K562 (cell line): ENCODE measurements at regions not wholly inside any gene's neighbourhood (a gene's known extent, or its start where the extent isn't known, plus 50 kb on each side); places are given as distances from the start of the nearest gene placed in this dataset.

Experiments used
- ATAC-seq: fragments of 200-7000 bp; cut with Tn5 transposase; 3 replicates; pipeline ENCODE4 v1.9.1; 2020; ENCODE audit warnings: moderate library complexity
- BruUV-seq: library from RNA; stranded (reverse); fragments of 400-500 nt; replicated peaks from 2 replicates; lab custom pipeline; 2021; lab: Mats Ljungman, UMichigan
- CTCF ChIA-PET: fragments of 300-600 bp; formaldehyde crosslinking; extraction: SDS; loops from one replicate; lab custom pipeline; 2021; ENCODE audit warnings: low intra/inter-chr PET ratio; lab: Yijun Ruan, JAX
- POLR2A ChIA-PET: fragments of 300-600, 350-650 bp; sonication (Branson Sonifier 250); formaldehyde crosslinking; extraction: SDS; loops from one replicate; lab custom pipeline; 2021; ENCODE audit warnings: antibody characterized with exemption, inconsistent platforms; lab: Yijun Ruan, JAX
- DNase-seq, 4 experiments: peaks; one replicate each; pipeline versions ENCODE4 v3.0.0 to v3.0.0-alpha.2; 2011 to 2018; ENCODE audit warnings: low spot score in 3 of 4, mixed read lengths in 3 of 4; ENCODE audit errors: extremely low read depth in 1 of 4
- FAIRE-seq: peaks from 2 replicates; lab custom pipeline; 2011; peaks lifted over from hg19 to GRCh38; lab: Jason Lieb, UNC
- H2AFZ ChIP-seq: 2 replicates; pipeline ENCODE4 v1.6.0; 2011; ENCODE audit warnings: low read depth, low read length, control low read depth, inconsistent platforms
- H3K27ac ChIP-seq: fragments of 200-600 bp; 3 replicates; pipeline ENCODE4 v1.8.0; 2011; ENCODE audit warnings: low read depth, mild to moderate bottlenecking, control low read depth, inconsistent platforms, low read length, moderate library complexity, mixed read lengths; ENCODE audit errors: extremely low read depth
- H3K27me3 ChIP-seq, 2 experiments: fragments of 300-600 bp in 1 of 2; 2 replicates in 1 of 2; 3 replicates in 1 of 2; pipeline versions ENCODE4 v1.6.0 to v1.8.0; 2011; ENCODE audit warnings: inconsistent platforms in 2 of 2, low read length in 2 of 2, mild to moderate bottlenecking in 1 of 2, mixed read lengths in 1 of 2, moderate library complexity in 1 of 2; ENCODE audit not compliant: control insufficient read depth in 2 of 2, insufficient read depth in 2 of 2
- H3K36me3 ChIP-seq: fragments of 300-600 bp; 3 replicates; pipeline ENCODE4 v1.8.0; 2011; ENCODE audit warnings: mild to moderate bottlenecking, low read length, inconsistent platforms; ENCODE audit not compliant: control insufficient read depth, insufficient read depth
- H3K4me1 ChIP-seq, 2 experiments: fragments of 200-600 bp in 1 of 2; replicated peaks in 1 of 2; 2 replicates in 1 of 2; 3 replicates in 1 of 2; pipeline versions ENCODE4 v1.5.1 to v1.8.0; 2011; ENCODE audit warnings: inconsistent platforms in 2 of 2, low read length in 2 of 2, mild to moderate bottlenecking in 1 of 2, mixed read lengths in 1 of 2, moderate library complexity in 1 of 2; ENCODE audit not compliant: control insufficient read depth in 2 of 2, insufficient read depth in 2 of 2
- H3K4me2 ChIP-seq: 2 replicates; pipeline ENCODE4 v1.6.1; 2011; ENCODE audit warnings: low read length, control low read depth, inconsistent platforms, mixed read lengths; ENCODE audit not compliant: insufficient read depth
- H3K4me3 ChIP-seq: fragments of 200-600 bp; sonication (generic), shearing (Covaris generic); 2 replicates; pipeline ENCODE4 v1.5.1; 2016; ENCODE audit warnings: control low read depth, inconsistent platforms
- H3K79me2 ChIP-seq: fragments of 200-600 bp; 3 replicates; pipeline ENCODE4 v1.8.0; 2011; ENCODE audit warnings: low read length, inconsistent platforms; ENCODE audit not compliant: control insufficient read depth, insufficient read depth
- H3K9ac ChIP-seq, 2 experiments: 2 replicates each; pipeline versions ENCODE4 v1.6.0 to v1.6.1; 2011; ENCODE audit warnings: low read depth in 2 of 2, low read length in 2 of 2, control low read depth in 1 of 2, inconsistent platforms in 1 of 2, mild to moderate bottlenecking in 1 of 2, mixed read lengths in 1 of 2; ENCODE audit not compliant: insufficient read depth in 1 of 2
- H3K9me1 ChIP-seq: one replicate; pipeline ENCODE4 v1.6.0; 2011; ENCODE audit warnings: inconsistent platforms, mild to moderate bottlenecking, low read length, moderate library complexity; ENCODE audit not compliant: control insufficient read depth, insufficient read depth
- H3K9me3 ChIP-seq: replicated peaks from 2 replicates; pipeline ENCODE4 v1.5.1; 2011; ENCODE audit warnings: low read depth, low read length, inconsistent platforms; ENCODE audit not compliant: control insufficient read depth, insufficient read depth
- H4K20me1 ChIP-seq: replicated peaks from 2 replicates; pipeline ENCODE4 v1.6.1; 2011; ENCODE audit warnings: low read length, inconsistent platforms, mixed read lengths; ENCODE audit not compliant: control insufficient read depth, insufficient read depth
- BCOR ChIP-seq: fragments of 450-650 bp; IDR thresholded peaks from 2 replicates; pipeline ENCODE4 v1.6.1; 2016
- CREM ChIP-seq: IDR thresholded peaks from 2 replicates; pipeline ENCODE4 v1.6.1; 2014; ENCODE audit warnings: antibody characterized with exemption, low read depth
- GATAD2B ChIP-seq: fragments of 450-650 bp; IDR thresholded peaks from 2 replicates; pipeline ENCODE4 v1.6.1; 2017; ENCODE audit warnings: mild to moderate bottlenecking, borderline replicate concordance
- RAD21 ChIP-seq, 2 experiments: fragments of 250-450 bp in 1 of 2; fragments of 450-650 bp in 1 of 2; sonication (Bioruptor Pico) in 1 of 2; formaldehyde crosslinking in 1 of 2; IDR thresholded peaks in 1 of 2; conservative IDR thresholded peaks in 1 of 2; 2 replicates each; pipeline versions ENCODE4 v1.4.0 to v1.8.0; 2020 to 2022; ENCODE audit warnings: mild to moderate bottlenecking in 2 of 2, moderate library complexity in 1 of 2
- SRSF3 ChIP-seq: fragments of 200-400 bp; formaldehyde crosslinking; IDR thresholded peaks from 2 replicates; pipeline ENCODE4 v1.6.1; 2016; ENCODE audit warnings: mild to moderate bottlenecking, low read length, moderate library complexity; ENCODE audit not compliant: insufficient read depth
- ZNF232 ChIP-seq: sonication (generic); formaldehyde crosslinking; IDR thresholded peaks from 2 replicates; pipeline ENCODE4 v1.8.0; 2022; ENCODE audit warnings: mild to moderate bottlenecking, missing genetic modification reagents
- ZNF584 ChIP-seq: fragments of 200-800 bp; sonication (Bioruptor generic); IDR thresholded peaks from 2 replicates; pipeline ENCODE4 v1.6.1; 2016; ENCODE audit warnings: low read depth, mild to moderate bottlenecking, missing genetic modification characterization, missing compliant biosample characterization
- ZNF764 ChIP-seq: fragments of 250-450 bp; sonication (Bioruptor Pico); IDR thresholded peaks from 2 replicates; pipeline ENCODE4 v1.4.0; 2020; ENCODE audit warnings: low read depth, mild to moderate bottlenecking, moderate library complexity
- WGBS: fragments of 100-300 bp; shearing (Covaris generic); methylation state at CpG from one replicate; pipeline ENCODE4 v1.1.6; 2016; ENCODE audit warnings: low coverage, mixed read lengths; ENCODE audit not compliant: insufficient coverage; ENCODE audit errors: missing lambda C conversion rate; 5-methylcytosine and 5-hydroxymethylcytosine counted together
- in situ Hi-C: fragments of 300-500 bp; cut with MboI; formaldehyde crosslinking; loops from 4 replicates; pipeline ENCODE4 v1.15.0; 2018; ENCODE audit warnings: inconsistent platforms, mixed read lengths
- intact Hi-C: fragments of 100-400 bp; cut with micrococcal nuclease; formaldehyde crosslinking; loops from 2 replicates; pipeline ENCODE4 v1.14.2; 2022
- TF ChIP-seq, protein P1 (sequence below): fragments of 250-450 bp; sonication (Bioruptor Pico); IDR thresholded peaks from 2 replicates; pipeline ENCODE4 v1.4.0; 2020; ENCODE audit warnings: mild to moderate bottlenecking, moderate library complexity, borderline replicate concordance
- TF ChIP-seq, protein P2 (sequence below): fragments of 450-650 bp; formaldehyde crosslinking; IDR thresholded peaks from 2 replicates; pipeline ENCODE4 v1.4.0; 2020; ENCODE audit warnings: mild to moderate bottlenecking, moderate library complexity
- TF ChIP-seq, protein P3 (sequence below): fragments of 150-350 bp; IDR thresholded peaks from 2 replicates; pipeline ENCODE4 v1.6.1; 2014; ENCODE audit warnings: low read depth, mild to moderate bottlenecking, low read length, borderline replicate concordance

DNA sequence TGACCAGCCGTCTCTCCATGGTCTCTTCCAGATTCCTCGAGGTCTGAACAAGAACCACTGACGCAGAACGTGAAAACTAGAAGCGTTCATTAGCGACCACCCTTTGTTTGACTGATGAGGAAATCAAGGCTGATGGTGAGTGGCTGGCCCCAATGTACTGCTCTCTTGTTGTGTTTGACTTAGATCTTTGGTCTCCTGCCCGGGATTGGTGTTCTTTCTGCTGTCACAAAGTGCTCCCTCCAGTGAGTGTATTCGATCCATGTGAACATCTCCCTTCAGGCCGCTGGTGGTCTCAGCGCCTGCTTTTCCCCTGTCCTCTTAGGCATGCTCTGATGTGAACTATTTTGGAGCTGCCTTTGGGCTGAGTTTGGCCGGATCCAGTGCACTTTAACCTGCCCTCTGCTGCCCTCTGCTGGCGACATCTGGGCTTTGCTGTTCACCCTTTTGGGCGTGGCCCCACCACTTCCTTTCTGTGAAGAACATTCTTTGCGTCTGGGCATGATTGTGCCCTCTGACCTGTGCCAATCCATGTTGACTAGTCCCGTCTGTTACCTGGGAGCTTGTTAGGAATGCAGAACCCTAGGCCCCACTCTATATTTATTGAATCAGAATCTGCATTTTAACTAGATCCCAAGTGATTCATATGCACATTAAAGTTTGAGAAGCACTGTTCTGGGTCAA lies 279.1 kb downstream of the TTC6 start:
- no peaks in the 10 kb centered on the region for H4K20me1 ChIP-seq
- H3K9me1 ChIP-seq = no peaks in the 10 kb centered on the region
- FAIRE-seq (peak; percentile 83), DNase-seq (peak; percentile 62 to 72 (median 69)), ATAC-seq (peak; percentile 95)
- no peaks in the 10 kb centered on the region for H3K9me3 ChIP-seq
- no peaks in the 10 kb centered on the region; a peak in 1 of 5 replicates for H3K4me1 ChIP-seq
- BruUV-seq = no TSS peak
- intact Hi-C loops = loop anchor here (1.0 kb wide), 2 partner anchors 165 to 628 kb away; no protein-coding TSS in a partner anchor
- no peak overlapping the region for H3K4me2 ChIP-seq
- H3K9ac ChIP-seq = no peak overlapping the region
- H3K4me3 ChIP-seq = no peak overlapping the region
- H3K27ac ChIP-seq = no peak overlapping the region
- H3K27me3 ChIP-seq = no peaks in the 10 kb centered on the region
- in situ Hi-C loops = loop anchor here (5.0 to 25.0 kb wide), 3 partner anchors 160 to 988 kb away; no protein-coding TSS in a partner anchor
- H3K36me3 ChIP-seq = no peaks in the 10 kb centered on the region
- CTCF ChIA-PET = interaction anchor here (1.8 to 2.4 kb wide), 3 partner anchors 165 to 644 kb away, joined by 8 to 11 read pairs (median 8); no protein-coding TSS in a partner anchor
- H3K79me2 ChIP-seq = no peaks in the 10 kb centered on the region
- WGBS = 6% methylated on average over 15 of the region's 15 CpGs
- POLR2A ChIA-PET = no interaction called here
- H2AFZ ChIP-seq = no peak overlapping the region
- 0 out of 2 replicates have a peak, but pooled peaks have one; percentile 12 for TF ChIP-seq CREM
- TF ChIP-seq ZNF584 (CRISPR knock-in tag) = no peak
- TF ChIP-seq, protein P1, sequence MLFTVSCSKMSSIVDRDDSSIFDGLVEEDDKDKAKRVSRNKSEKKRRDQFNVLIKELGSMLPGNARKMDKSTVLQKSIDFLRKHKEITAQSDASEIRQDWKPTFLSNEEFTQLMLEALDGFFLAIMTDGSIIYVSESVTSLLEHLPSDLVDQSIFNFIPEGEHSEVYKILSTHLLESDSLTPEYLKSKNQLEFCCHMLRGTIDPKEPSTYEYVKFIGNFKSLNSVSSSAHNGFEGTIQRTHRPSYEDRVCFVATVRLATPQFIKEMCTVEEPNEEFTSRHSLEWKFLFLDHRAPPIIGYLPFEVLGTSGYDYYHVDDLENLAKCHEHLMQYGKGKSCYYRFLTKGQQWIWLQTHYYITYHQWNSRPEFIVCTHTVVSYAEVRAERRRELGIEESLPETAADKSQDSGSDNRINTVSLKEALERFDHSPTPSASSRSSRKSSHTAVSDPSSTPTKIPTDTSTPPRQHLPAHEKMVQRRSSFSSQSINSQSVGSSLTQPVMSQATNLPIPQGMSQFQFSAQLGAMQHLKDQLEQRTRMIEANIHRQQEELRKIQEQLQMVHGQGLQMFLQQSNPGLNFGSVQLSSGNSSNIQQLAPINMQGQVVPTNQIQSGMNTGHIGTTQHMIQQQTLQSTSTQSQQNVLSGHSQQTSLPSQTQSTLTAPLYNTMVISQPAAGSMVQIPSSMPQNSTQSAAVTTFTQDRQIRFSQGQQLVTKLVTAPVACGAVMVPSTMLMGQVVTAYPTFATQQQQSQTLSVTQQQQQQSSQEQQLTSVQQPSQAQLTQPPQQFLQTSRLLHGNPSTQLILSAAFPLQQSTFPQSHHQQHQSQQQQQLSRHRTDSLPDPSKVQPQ (CRISPR knock-in tag) = no peak
- no peak for TF ChIP-seq ZNF232 (CRISPR knock-in tag)
- no peak for TF ChIP-seq GATAD2B
- TF ChIP-seq, protein P2, sequence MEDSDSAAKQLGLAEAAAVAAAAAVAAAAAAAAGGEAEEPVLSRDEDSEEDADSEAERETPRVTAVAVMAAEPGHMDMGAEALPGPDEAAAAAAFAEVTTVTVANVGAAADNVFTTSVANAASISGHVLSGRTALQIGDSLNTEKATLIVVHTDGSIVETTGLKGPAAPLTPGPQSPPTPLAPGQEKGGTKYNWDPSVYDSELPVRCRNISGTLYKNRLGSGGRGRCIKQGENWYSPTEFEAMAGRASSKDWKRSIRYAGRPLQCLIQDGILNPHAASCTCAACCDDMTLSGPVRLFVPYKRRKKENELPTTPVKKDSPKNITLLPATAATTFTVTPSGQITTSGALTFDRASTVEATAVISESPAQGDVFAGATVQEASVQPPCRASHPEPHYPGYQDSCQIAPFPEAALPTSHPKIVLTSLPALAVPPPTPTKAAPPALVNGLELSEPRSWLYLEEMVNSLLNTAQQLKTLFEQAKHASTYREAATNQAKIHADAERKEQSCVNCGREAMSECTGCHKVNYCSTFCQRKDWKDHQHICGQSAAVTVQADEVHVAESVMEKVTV = 0 out of 2 replicates have a peak, but pooled peaks have one; percentile 32
- TF ChIP-seq SRSF3 = no peak
- TF ChIP-seq BCOR = no peak
- TF ChIP-seq, protein P3, sequence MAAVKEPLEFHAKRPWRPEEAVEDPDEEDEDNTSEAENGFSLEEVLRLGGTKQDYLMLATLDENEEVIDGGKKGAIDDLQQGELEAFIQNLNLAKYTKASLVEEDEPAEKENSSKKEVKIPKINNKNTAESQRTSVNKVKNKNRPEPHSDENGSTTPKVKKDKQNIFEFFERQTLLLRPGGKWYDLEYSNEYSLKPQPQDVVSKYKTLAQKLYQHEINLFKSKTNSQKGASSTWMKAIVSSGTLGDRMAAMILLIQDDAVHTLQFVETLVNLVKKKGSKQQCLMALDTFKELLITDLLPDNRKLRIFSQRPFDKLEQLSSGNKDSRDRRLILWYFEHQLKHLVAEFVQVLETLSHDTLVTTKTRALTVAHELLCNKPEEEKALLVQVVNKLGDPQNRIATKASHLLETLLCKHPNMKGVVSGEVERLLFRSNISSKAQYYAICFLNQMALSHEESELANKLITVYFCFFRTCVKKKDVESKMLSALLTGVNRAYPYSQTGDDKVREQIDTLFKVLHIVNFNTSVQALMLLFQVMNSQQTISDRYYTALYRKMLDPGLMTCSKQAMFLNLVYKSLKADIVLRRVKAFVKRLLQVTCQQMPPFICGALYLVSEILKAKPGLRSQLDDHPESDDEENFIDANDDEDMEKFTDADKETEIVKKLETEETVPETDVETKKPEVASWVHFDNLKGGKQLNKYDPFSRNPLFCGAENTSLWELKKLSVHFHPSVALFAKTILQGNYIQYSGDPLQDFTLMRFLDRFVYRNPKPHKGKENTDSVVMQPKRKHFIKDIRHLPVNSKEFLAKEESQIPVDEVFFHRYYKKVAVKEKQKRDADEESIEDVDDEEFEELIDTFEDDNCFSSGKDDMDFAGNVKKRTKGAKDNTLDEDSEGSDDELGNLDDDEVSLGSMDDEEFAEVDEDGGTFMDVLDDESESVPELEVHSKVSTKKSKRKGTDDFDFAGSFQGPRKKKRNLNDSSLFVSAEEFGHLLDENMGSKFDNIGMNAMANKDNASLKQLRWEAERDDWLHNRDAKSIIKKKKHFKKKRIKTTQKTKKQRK = no peak
- TF ChIP-seq ZNF764 (CRISPR knock-in tag) = no peak
- TF ChIP-seq RAD21 (CRISPR knock-in tag; conservative IDR thresholded peaks at IDR 0.05 in 1 of 2, IDR thresholded peaks at IDR 0.05 in 1 of 2) = peak; percentile 63 to 71
